Caco-2 (cell line): ENCODE measurements at regions not wholly inside any gene's neighbourhood (a gene's known extent, or its start where the extent isn't known, plus 50 kb on each side); places are given as distances from the start of the nearest gene placed in this dataset.

ENCODE experiments used
- BruUV-seq: library from RNA; stranded (reverse); fragments of 400-500 nt; replicated peaks from 2 replicates; lab custom pipeline; 2021; lab: Mats Ljungman, UMichigan
- CTCF ChIA-PET: fragments of 300-600 bp; sonication (Branson Sonifier 250); formaldehyde crosslinking; loops from one replicate; lab custom pipeline; 2022; ENCODE audit warnings: antibody characterized with exemption; lab: Charles Lee
- POLR2A ChIA-PET: fragments of 300-600 bp; sonication (Branson Sonifier 250); formaldehyde crosslinking; loops from one replicate; lab custom pipeline; 2022; ENCODE audit warnings: antibody characterized with exemption; lab: Charles Lee
- DNase-seq, 2 experiments: peaks; one replicate each; pipeline versions ENCODE4 v3.0.0 to v3.0.0-alpha.2; 2020 to 2022
- H3K27me3 ChIP-seq: replicated peaks from 2 replicates; pipeline ENCODE4 v1.6.0; 2011; ENCODE audit warnings: low read length; ENCODE audit not compliant: control insufficient read depth, insufficient read depth
- H3K36me3 ChIP-seq: 2 replicates; pipeline ENCODE4 v1.5.1; 2011; ENCODE audit warnings: low read length; ENCODE audit not compliant: control insufficient read depth, insufficient read depth
- H3K4me1 ChIP-seq: fragments of 250-450 bp; sonication (Bioruptor Pico); 2 replicates; pipeline ENCODE4 v1.5.1; 2020; ENCODE audit warnings: mild to moderate bottlenecking
- H3K4me3 ChIP-seq: 2 replicates; pipeline ENCODE4 v1.5.1; 2011; ENCODE audit warnings: low read depth, mild to moderate bottlenecking, control low read depth, low read length
- H3K9me3 ChIP-seq: fragments of 250-450 bp; sonication (Bioruptor Pico); 2 replicates; pipeline ENCODE4 v1.5.1; 2020; ENCODE audit warnings: mild to moderate bottlenecking, moderate library complexity
- H3K27ac Mint-ChIP-seq: one replicate; pipeline ENCODE4 v1.8.0; 2022; ENCODE audit warnings: mixed read lengths; ENCODE audit not compliant: unreplicated experiment
- H3K27me3 Mint-ChIP-seq: one replicate; pipeline ENCODE4 v1.8.0; 2022; ENCODE audit warnings: mixed read lengths; ENCODE audit not compliant: insufficient read depth, unreplicated experiment
- H3K36me3 Mint-ChIP-seq: one replicate; pipeline ENCODE4 v1.8.0; 2022; ENCODE audit warnings: mild to moderate bottlenecking, mixed read lengths; ENCODE audit not compliant: insufficient read depth, unreplicated experiment
- H3K4me1 Mint-ChIP-seq: one replicate; pipeline ENCODE4 v1.8.0; 2022; ENCODE audit warnings: low read depth, mixed read lengths; ENCODE audit not compliant: unreplicated experiment
- H3K4me3 Mint-ChIP-seq: one replicate; pipeline ENCODE4 v1.8.0; 2022; ENCODE audit warnings: mild to moderate bottlenecking, moderate library complexity, mixed read lengths; ENCODE audit not compliant: unreplicated experiment
- H3K9me3 Mint-ChIP-seq: one replicate; pipeline ENCODE4 v1.8.0; 2022; ENCODE audit warnings: mixed read lengths; ENCODE audit not compliant: unreplicated experiment
- CTCF ChIP-seq, 2 experiments: fragments of 200-600 bp in 1 of 2; IDR thresholded peaks; 1 replicate in 1 of 2; 2 replicates in 1 of 2; pipeline versions ENCODE4 v1.5.1 to v1.8.0; 2011 to 2022; ENCODE audit warnings: antibody characterized with exemption in 1 of 2, control low read depth in 1 of 2, inconsistent platforms in 1 of 2, low read depth in 1 of 2, low read length in 1 of 2, mild to moderate bottlenecking in 1 of 2, moderate library complexity in 1 of 2; ENCODE audit not compliant: insufficient read depth in 1 of 2, severe bottlenecking in 1 of 2, unreplicated experiment in 1 of 2
- intact Hi-C: fragments of 100-400 bp; cut with micrococcal nuclease; formaldehyde crosslinking; loops from one replicate; pipeline ENCODE4 v1.10.0; 2022; ENCODE audit not compliant: unreplicated experiment

GRCh38 chr18:43574974-43575373 lies 297.7 kb upstream of the SYT4 start:
- Mint-ChIP-seq H3K4me1 (no peaks in the 10 kb centered on the region), H3K36me3 (no peaks in the 10 kb centered on the region), H3K27ac (no peak overlapping the region), H3K27me3 (no peaks in the 10 kb centered on the region), H3K4me3 (no peak overlapping the region), H3K9me3 (no peaks in the 10 kb centered on the region)
- H3K36me3 ChIP-seq: no peaks in the 10 kb centered on the region
- BruUV-seq: no TSS peak
- no peaks in the 10 kb centered on the region for H3K27me3 ChIP-seq
- no peak for TF ChIP-seq CTCF (IDR thresholded peaks at IDR 0.05; ENCODE audit: insufficient read depth in 1 of 2, low read depth in 1 of 2, low read length in 1 of 2, severe bottlenecking in 1 of 2, unreplicated experiment in 1 of 2)
- H3K4me1 ChIP-seq: no peaks in the 10 kb centered on the region
- no peak for DNase-seq
- no peak overlapping the region for H3K4me3 ChIP-seq
- intact Hi-C loops: no loop called here
- POLR2A ChIA-PET: no interaction called here
- CTCF ChIA-PET: no interaction called here
- no peaks in the 10 kb centered on the region for H3K9me3 ChIP-seq

GRCh38 chr18:43578211-43578610 lies 300.9 kb upstream of the SYT4 start:
- CTCF ChIA-PET: no interaction called here
- Histone ChIP-seq H3K9me3 (no peaks in the 10 kb centered on the region), H3K36me3 (no peaks in the 10 kb centered on the region), H3K27me3 (no peaks in the 10 kb centered on the region), H3K4me1 (no peaks in the 10 kb centered on the region), H3K4me3 (no peak overlapping the region)
- Mint-ChIP-seq H3K4me3 (no peak overlapping the region), H3K27me3 (no peaks in the 10 kb centered on the region), H3K36me3 (no peaks in the 10 kb centered on the region), H3K27ac (no peak overlapping the region), H3K9me3 (no peaks in the 10 kb centered on the region), H3K4me1 (no peaks in the 10 kb centered on the region)
- POLR2A ChIA-PET: no interaction called here
- intact Hi-C loops: no loop called here
- no peak for DNase-seq
- TF ChIP-seq CTCF (IDR thresholded peaks at IDR 0.05; ENCODE audit: insufficient read depth in 1 of 2, low read depth in 1 of 2, low read length in 1 of 2, severe bottlenecking in 1 of 2, unreplicated experiment in 1 of 2): no peak
- no TSS peak for BruUV-seq

- Histone ChIP-seq H3K27me3 (no peaks in the 10 kb centered on the region), H3K36me3 (no peaks in the 10 kb centered on the region), H3K4me1 (no peaks in the 10 kb centered on the region), H3K9me3 (no peaks in the 10 kb centered on the region), H3K4me3 (no peak overlapping the region)
- intact Hi-C loops: no loop called here
- BruUV-seq: no TSS peak
- no peak for DNase-seq
- CTCF ChIA-PET: no interaction called here
- POLR2A ChIA-PET: no interaction called here
- no peak overlapping the region for H3K4me3 Mint-ChIP-seq
- H3K4me1 Mint-ChIP-seq: no peaks in the 10 kb centered on the region
- no peak for TF ChIP-seq CTCF (IDR thresholded peaks at IDR 0.05; ENCODE audit: insufficient read depth in 1 of 2, low read depth in 1 of 2, low read length in 1 of 2, severe bottlenecking in 1 of 2, unreplicated experiment in 1 of 2)
- no peaks in the 10 kb centered on the region for H3K27me3 Mint-ChIP-seq
- no peaks in the 10 kb centered on the region for H3K36me3 Mint-ChIP-seq
- H3K27ac Mint-ChIP-seq: no peak overlapping the region
- H3K9me3 Mint-ChIP-seq: no peaks in the 10 kb centered on the region
Observed at GRCh38 chr18:43578706-43579105, 301.4 kb upstream of the SYT4 start.
